ENCODE measurements at regions not wholly inside any gene's neighbourhood (a gene's known extent, or its start where the extent isn't known, plus 50 kb on each side); places are given as distances from the start of the nearest gene placed in this dataset.

DNA sequence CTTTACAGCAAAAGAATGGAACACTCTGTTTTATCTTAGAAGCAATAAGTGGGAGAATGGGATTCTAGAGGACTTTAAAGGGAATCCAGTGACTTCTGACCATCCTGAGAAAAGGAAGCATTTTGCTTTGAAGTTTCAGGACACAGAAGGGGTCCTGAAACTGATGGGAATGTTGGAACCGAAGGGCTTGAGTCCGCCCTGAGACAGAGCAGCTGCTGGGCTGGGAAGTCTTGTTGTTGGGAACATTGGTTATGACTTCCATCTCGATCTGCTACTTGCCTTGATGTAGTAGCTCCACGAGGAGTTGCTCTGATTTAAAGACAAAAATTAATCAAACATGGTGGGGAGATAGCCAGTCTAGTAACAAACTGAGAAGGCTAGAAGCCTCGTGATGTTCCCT is 177.6 kb downstream of the JCAD start:
- no peak for DNase-seq
- H3K27ac Mint-ChIP-seq, result no peak overlapping the region
- H3K4me3 Mint-ChIP-seq, result no peak overlapping the region
- H3K4me1 Mint-ChIP-seq, result no peaks in the 10 kb centered on the region
- intact Hi-C loops (cut with micrococcal nuclease), result no loop called here
- H3K9me3 Mint-ChIP-seq, result no peaks in the 10 kb centered on the region
- H3K27me3 Mint-ChIP-seq, result peaks cover 11% of the 10 kb centered on the region
- no peaks in the 10 kb centered on the region for H3K36me3 Mint-ChIP-seq (ENCODE audit: low read depth)

DNA sequence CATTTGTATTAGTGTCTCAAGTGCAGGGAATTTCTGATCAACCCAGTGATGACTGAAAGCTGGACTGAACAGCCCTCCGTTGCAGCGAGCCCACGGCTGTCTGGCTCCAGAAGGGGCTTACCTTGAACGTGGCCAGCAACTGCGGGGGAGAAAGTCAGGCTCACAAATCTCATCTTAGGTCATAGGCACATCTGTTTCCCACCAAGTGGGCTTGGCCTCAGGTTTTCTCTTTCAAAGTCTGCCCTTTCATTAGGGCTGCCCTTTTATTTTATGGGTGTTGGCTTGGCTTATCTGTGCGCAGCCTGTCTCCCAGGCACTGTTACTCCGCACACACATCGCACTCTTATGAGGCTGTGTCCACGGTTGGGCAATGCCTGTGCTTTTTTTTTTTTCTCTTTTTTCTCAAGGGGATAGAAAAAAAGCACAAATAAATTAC is 178.0 kb downstream of the JCAD start:
- DNase-seq, result no peak
- Mint-ChIP-seq H3K36me3 (ENCODE audit: low read depth) (no peaks in the 10 kb centered on the region), H3K27me3 (peaks cover 14% of the 10 kb centered on the region), H3K27ac (no peak overlapping the region), H3K4me3 (no peak overlapping the region), H3K4me1 (no peaks in the 10 kb centered on the region), H3K9me3 (no peaks in the 10 kb centered on the region)
- intact Hi-C loops (cut with micrococcal nuclease), result no loop called here

DNA sequence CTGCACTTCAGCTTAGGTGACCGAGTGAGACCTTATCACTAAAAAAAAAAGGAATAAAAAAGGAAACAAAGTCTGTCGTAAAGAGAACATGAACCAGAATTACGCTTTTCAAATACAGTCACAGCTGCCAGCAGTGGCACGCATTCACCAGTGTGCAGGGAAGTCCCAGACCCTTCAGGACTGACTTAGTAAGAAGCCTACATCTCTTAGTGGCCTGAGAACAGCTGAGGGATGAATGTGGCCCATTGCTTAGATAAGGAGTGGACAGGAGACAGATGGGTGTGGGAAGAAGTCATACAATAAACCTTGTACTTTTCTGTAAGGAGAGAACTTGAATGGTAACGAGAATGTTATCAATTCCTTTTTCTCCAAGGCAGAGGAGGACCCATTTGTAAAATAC is 178.5 kb downstream of the JCAD start:
- Mint-ChIP-seq H3K27ac (no peak overlapping the region), H3K36me3 (ENCODE audit: low read depth) (no peaks in the 10 kb centered on the region), H3K9me3 (no peaks in the 10 kb centered on the region), H3K4me3 (no peak overlapping the region), H3K4me1 (no peaks in the 10 kb centered on the region), H3K27me3 (peaks cover 15% of the 10 kb centered on the region)
- no peak for DNase-seq
- intact Hi-C loops (cut with micrococcal nuclease), result no loop called here

DNA sequence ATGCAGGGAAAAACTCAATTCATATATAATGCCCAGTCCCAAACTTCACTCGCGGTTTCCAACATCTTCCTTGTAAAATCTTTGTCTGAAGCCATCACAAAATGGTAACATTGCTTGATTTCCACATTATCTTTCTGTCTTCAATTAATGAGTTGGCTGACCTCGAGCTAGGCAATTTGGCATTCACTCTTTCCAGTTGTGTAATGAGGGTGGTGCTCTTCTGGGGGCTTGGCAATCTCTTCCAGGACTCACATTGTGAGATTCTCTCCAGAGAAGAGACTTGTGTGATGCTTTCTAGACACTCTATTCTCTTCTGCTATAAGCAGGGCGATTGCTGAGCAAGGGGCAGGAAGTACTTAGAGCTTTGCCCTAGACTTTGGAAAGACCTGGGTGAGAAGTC is 179.5 kb downstream of the JCAD start:
- H3K4me1 Mint-ChIP-seq, result no peaks in the 10 kb centered on the region
- H3K27ac Mint-ChIP-seq, result no peak overlapping the region
- peaks cover 19% of the 10 kb centered on the region for H3K27me3 Mint-ChIP-seq
- intact Hi-C loops (cut with micrococcal nuclease), result no loop called here
- no peaks in the 10 kb centered on the region for H3K9me3 Mint-ChIP-seq
- no peak for DNase-seq
- H3K36me3 Mint-ChIP-seq (ENCODE audit: low read depth), result no peaks in the 10 kb centered on the region
- no peak overlapping the region for H3K4me3 Mint-ChIP-seq

DNA sequence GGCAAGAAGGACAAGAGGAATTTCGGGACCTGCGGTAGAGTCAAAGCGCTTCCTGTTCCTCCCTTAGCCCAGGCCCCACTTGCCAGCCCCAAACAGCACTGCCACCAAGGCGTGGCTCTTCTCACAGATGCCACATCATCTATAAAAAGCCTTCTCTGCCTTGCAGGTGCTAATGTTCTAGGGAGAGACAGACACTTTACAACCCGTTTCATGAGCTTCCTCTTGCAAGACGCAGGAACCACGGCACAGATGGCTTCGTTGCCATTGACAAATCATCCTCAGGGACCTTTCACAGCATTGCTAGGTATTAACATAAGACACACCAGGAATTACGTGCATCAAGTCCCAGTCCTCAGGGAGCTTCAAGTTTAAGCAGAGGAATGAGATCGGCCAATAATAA is 180.9 kb downstream of the JCAD start:
- intact Hi-C loops (cut with micrococcal nuclease), result no loop called here

DNA sequence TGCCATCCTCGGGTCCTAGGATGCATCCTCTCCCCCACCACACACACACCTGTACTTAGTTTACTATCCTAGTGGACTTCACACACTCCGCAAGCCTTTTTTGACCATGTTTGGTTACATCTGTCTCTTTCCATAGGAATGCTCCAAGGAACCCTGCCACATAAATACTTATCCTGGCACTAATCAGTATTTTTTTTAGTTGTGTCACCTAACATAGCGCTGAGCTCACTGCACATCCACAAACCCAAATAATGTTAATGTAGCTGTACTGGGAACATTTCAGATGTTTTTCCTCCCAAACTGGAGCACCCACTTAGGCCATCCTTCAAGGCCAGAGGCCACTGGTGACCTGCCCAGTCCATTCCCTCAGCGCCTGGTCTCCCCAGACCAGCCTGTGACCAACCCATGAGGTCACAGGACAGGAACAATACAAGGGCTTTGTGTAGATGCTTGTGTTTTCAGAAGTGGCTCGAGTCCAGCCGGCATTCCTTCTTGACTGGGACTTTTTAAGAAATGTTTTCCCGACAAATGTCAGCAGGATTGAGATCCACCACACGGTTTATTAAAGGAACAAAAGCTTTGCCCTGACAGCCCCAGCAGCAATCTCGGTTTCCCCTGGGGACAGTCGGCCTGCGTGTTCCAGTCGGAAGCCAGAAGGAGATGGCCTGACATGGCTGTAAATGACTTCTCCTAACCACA is 181.4 kb downstream of the JCAD start:
- Mint-ChIP-seq H3K4me3 (no peak overlapping the region), H3K4me1 (no peaks in the 10 kb centered on the region), H3K9me3 (no peaks in the 10 kb centered on the region), H3K27ac (no peak overlapping the region), H3K27me3 (peaks cover 23% of the 10 kb centered on the region), H3K36me3 (ENCODE audit: low read depth) (no peaks in the 10 kb centered on the region)
- intact Hi-C loops (cut with micrococcal nuclease), result no loop called here
- no peak for DNase-seq

More for the DNA sequence above, 180.9 kb downstream of the JCAD start:
- no peaks in the 10 kb centered on the region for H3K36me3 Mint-ChIP-seq (ENCODE audit: low read depth)
- H3K9me3 Mint-ChIP-seq, result no peaks in the 10 kb centered on the region
- H3K27me3 Mint-ChIP-seq, result peaks cover 23% of the 10 kb centered on the region
- no peak overlapping the region for H3K27ac Mint-ChIP-seq
- no peak for DNase-seq
- H3K4me3 Mint-ChIP-seq, result no peak overlapping the region
- no peaks in the 10 kb centered on the region for H3K4me1 Mint-ChIP-seq

DNA sequence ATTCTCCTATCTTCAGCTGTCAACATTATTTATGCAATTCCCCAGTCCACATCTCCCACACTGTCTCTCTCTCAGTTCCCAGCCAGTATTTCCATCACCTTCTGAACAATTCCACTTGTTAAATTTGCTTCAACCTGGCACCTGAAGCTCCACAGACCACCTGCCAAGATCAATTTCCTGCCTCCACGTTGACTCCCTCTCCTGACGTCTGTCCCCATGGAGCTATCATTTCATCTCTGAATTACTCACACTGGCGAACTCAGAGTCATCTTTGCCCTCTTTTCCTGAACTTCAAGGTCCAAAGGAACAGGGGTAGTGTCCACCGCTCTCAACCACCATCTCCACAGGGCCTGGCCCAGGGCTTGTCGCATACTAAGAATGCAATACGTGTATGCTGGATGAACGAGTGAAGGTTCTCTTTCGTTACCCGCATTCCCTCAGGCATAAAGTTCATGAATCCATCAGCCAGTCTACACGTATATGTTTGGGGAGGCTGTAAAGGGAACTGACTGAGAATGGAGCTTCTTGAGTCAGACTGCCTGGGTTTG is 183.3 kb downstream of the JCAD start:
- DNase-seq, result no peak
- H3K4me1 Mint-ChIP-seq, result no peaks in the 10 kb centered on the region
- H3K4me3 Mint-ChIP-seq, result no peak overlapping the region
- H3K27ac Mint-ChIP-seq, result no peak overlapping the region
- intact Hi-C loops (cut with micrococcal nuclease), result no loop called here
- H3K9me3 Mint-ChIP-seq, result no peaks in the 10 kb centered on the region
- H3K36me3 Mint-ChIP-seq (ENCODE audit: low read depth), result no peaks in the 10 kb centered on the region
- H3K27me3 Mint-ChIP-seq, result peaks cover 23% of the 10 kb centered on the region

DNA sequence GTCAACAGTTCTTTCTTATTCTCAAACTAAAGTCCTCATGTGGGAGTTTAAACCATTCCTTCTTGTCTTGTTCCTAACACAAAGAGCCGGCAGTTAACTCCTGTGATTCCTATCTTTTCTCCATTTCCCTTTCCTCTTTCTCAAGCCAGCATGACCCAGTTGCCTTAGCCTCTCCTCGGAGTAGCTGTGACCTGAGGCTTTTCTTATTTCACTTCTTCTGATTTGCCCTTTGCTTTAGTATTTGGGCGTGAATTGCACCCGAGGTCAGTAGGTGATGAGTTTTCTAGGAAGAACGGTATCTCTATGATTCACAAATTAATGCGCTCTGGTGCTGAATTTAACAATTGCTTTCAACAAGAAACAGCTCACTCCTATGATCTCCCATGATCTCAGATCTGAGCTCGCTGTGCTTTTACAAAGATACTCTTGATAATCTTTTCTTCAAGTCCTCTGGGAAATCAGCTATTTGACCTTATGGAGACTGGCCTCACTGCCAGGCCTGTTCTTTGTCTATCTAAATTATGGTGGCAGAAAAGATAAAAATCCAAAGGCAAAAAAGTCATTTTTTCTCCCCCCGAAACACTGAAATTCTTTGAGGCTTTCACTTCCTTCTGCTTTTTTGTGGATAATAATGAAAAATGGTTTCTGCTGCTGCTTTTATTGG is 184.6 kb downstream of the JCAD start:
- Mint-ChIP-seq H3K27me3 (peaks cover 23% of the 10 kb centered on the region), H3K4me3 (no peak overlapping the region)
- no peak for DNase-seq

DNA sequence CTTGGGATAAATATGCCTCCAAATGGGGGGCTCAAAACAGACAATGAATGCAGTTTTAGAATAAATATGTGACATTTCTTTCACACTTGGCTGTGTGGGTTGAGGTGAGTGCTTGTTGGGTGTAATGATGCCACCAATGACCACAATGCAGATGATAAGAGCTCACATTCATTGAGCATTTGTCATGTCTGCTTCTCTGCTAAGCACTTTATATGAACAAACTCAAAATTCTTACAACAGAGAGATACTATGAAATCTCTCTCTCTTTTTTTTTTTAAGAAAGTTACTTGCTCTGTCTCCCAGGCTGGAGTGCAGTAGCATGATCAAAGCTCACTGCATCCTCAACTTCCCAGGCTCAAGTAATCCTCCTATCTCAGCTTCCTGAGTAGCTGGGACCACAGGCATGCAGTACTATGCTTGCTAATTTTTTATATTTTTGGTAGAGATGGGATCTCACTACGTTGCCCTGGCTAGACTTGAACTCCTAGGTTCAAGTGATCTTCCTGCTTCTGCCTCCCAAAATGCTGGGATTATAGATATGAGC is 185.4 kb downstream of the JCAD start:
- Mint-ChIP-seq H3K27me3 (peaks cover 23% of the 10 kb centered on the region), H3K36me3 (ENCODE audit: low read depth) (no peaks in the 10 kb centered on the region)

More for the DNA sequence above, 184.6 kb downstream of the JCAD start:
- intact Hi-C loops (cut with micrococcal nuclease), result no loop called here
- Mint-ChIP-seq H3K27ac (no peak overlapping the region), H3K36me3 (ENCODE audit: low read depth) (no peaks in the 10 kb centered on the region), H3K9me3 (peaks cover 9% of the 10 kb centered on the region), H3K4me1 (no peaks in the 10 kb centered on the region)

DNA sequence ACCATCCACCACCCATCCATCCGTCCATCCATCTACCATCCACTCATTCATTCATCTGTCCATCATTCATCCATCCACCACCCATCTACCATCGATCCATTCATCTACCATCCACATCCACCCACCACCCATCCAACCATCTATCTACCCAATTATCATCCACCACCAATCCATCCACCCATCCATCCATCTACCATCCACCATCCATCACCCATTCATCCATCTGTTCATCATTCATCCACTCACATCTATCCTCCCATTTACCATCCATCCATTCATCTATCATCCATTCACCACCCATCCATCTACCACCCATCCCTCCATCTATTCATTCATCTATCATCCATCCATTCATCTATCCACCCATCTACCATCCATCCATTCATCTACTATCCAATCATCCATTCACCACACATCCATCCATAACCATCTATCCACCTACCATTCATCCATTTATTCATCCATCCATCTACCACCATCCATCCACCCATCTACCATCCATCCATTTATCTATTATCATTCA is 188.8 kb downstream of the JCAD start:
- no peak for DNase-seq
- no peak overlapping the region for H3K4me3 Mint-ChIP-seq
- H3K4me1 Mint-ChIP-seq, result no peaks in the 10 kb centered on the region
- intact Hi-C loops (cut with micrococcal nuclease), result no loop called here
- H3K9me3 Mint-ChIP-seq, result peaks cover 12% of the 10 kb centered on the region
- H3K36me3 Mint-ChIP-seq (ENCODE audit: low read depth), result no peaks in the 10 kb centered on the region
- peaks cover 5% of the 10 kb centered on the region for H3K27me3 Mint-ChIP-seq
- H3K27ac Mint-ChIP-seq, result no peak overlapping the region

More for the DNA sequence above, 185.4 kb downstream of the JCAD start:
- H3K4me3 Mint-ChIP-seq, result no peak overlapping the region
- H3K27ac Mint-ChIP-seq, result no peak overlapping the region
- DNase-seq, result no peak
- H3K4me1 Mint-ChIP-seq, result no peaks in the 10 kb centered on the region
- peaks cover 12% of the 10 kb centered on the region for H3K9me3 Mint-ChIP-seq
- intact Hi-C loops (cut with micrococcal nuclease), result no loop called here

DNA sequence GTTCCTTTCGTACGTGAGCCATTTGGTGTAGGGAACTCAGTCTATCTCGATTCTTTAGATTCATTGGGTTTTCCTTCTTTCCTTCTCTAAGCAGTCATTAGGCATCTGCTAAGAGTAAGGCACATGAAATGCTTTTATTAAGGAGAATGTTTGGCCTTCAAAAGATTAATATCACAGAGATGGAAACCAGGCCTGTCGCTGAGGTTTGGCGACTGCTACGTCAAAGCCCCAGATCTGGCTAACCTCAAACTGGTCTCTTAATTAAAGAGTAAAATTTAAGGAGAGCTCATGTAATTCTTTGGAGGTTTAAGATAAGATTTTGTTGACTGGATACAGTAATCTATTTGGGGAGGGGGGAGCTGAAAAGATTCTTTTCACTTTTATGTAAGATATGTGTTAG is 189.8 kb downstream of the JCAD start:
- H3K27me3 Mint-ChIP-seq, result peaks cover 3% of the 10 kb centered on the region
- no peak for DNase-seq
- no peak overlapping the region for H3K4me3 Mint-ChIP-seq
- intact Hi-C loops (cut with micrococcal nuclease), result no loop called here
- H3K9me3 Mint-ChIP-seq, result peaks cover 12% of the 10 kb centered on the region
- H3K27ac Mint-ChIP-seq, result no peak overlapping the region
- no peaks in the 10 kb centered on the region for H3K36me3 Mint-ChIP-seq (ENCODE audit: low read depth)
- H3K4me1 Mint-ChIP-seq, result no peaks in the 10 kb centered on the region

DNA sequence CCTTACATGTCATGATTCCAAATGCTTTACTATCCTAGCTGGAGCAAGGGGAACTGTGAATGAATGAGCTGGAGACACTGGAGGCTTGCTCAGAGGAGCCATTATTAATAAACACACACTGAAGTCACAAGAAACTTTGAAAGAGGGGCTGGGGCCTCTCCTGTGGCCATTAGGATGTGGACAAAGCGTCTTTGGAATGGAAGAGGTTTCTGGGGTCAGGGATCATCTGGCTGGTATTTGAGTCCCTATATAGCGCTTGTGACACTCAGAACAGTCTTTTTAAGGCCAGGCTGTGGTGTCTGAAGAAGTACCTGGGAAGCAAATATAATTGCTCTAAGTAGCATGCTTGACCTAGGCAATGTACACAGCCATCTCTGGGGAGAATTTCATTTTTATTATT is 193.0 kb downstream of the JCAD start:
- intact Hi-C loops (cut with micrococcal nuclease), result no loop called here
- no peaks in the 10 kb centered on the region for H3K36me3 Mint-ChIP-seq (ENCODE audit: low read depth)
- no peak for DNase-seq
- H3K4me3 Mint-ChIP-seq, result no peak overlapping the region
- peaks cover 12% of the 10 kb centered on the region for H3K9me3 Mint-ChIP-seq
- no peaks in the 10 kb centered on the region for H3K27me3 Mint-ChIP-seq
- no peaks in the 10 kb centered on the region for H3K4me1 Mint-ChIP-seq
- H3K27ac Mint-ChIP-seq, result no peak overlapping the region

DNA sequence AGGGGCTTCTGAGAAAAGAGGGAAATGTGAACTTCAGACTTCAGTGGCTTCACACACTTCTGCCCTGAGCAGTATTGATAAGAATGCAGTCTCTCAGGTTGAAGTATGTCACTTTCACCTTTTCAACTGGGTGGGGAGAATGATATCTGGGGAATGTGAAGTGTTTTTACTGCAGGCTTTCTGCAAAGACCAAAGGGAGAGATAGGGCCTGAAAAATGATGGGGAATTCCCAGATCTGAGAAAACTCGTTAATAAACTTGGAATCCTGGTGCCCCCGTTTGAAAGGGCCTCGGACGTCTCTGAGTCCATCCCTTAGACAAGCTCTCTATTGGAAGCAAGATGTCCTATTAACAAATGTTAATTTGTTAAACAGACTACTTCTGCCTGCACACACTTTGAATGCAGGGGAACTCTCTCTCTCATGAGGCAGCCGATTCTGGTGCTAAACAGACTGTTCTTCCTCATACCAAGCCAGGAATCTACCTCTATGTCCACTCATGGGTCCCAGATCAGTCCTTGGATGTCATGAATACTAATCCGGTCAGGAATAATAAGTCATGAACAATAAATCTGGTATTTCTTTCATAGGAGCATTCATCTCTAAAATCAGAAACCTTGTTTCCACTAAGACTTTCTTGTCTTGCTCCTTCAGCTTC is 193.6 kb downstream of the JCAD start:
- H3K27ac Mint-ChIP-seq, result no peak overlapping the region
- DNase-seq, result no peak
- intact Hi-C loops (cut with micrococcal nuclease), result no loop called here

More for the DNA sequence above, 193.6 kb downstream of the JCAD start:
- H3K4me1 Mint-ChIP-seq, result no peaks in the 10 kb centered on the region
- no peaks in the 10 kb centered on the region for H3K27me3 Mint-ChIP-seq
- H3K4me3 Mint-ChIP-seq, result no peak overlapping the region
- no peaks in the 10 kb centered on the region for H3K36me3 Mint-ChIP-seq (ENCODE audit: low read depth)
- peaks cover 10% of the 10 kb centered on the region for H3K9me3 Mint-ChIP-seq

All from activated CD4-positive, alpha-beta T cell treated with anti-CD3 and anti-CD28 coated beads, Interleukin-2, amount 10 ng/mL, durations not matched to agents 24 days and 14 days (primary cell).